ENCODE measurements at regions not wholly inside any gene's neighbourhood (a gene's known extent, or its start where the extent isn't known, plus 50 kb on each side); places are given as distances from the start of the nearest gene placed in this dataset.

DNA sequence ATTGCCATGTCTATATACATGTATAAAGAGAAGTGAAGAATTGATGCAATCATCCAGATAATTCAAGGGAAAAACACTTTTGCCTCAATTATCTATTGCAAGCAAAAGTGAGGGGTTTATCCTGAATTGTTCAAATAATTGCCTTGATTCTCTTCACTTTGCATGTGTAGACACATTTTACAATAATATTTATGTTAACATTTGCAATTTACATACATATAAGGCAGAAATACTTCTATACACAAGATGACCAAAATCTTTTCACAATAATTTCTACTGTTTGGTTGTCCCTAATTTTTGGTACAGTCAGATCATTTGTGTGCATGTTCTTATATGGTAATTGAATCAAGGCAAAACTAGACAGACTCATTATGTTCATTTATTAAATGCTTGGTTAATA is 285.3 kb upstream of the TMEM161B start:
- in situ Hi-C loops (cut with HindIII; ENCODE audit: low pct_ligation_motif_present, low sequenced_read_pairs) = no loop called here
- no peaks in the 10 kb centered on the region for H3K36me3 ChIP-seq (replicated peaks)
- TF ChIP-seq, protein P1, sequence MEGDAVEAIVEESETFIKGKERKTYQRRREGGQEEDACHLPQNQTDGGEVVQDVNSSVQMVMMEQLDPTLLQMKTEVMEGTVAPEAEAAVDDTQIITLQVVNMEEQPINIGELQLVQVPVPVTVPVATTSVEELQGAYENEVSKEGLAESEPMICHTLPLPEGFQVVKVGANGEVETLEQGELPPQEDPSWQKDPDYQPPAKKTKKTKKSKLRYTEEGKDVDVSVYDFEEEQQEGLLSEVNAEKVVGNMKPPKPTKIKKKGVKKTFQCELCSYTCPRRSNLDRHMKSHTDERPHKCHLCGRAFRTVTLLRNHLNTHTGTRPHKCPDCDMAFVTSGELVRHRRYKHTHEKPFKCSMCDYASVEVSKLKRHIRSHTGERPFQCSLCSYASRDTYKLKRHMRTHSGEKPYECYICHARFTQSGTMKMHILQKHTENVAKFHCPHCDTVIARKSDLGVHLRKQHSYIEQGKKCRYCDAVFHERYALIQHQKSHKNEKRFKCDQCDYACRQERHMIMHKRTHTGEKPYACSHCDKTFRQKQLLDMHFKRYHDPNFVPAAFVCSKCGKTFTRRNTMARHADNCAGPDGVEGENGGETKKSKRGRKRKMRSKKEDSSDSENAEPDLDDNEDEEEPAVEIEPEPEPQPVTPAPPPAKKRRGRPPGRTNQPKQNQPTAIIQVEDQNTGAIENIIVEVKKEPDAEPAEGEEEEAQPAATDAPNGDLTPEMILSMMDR (IDR thresholded peaks at IDR 0.05; ENCODE audit: low read depth, low read length, missing control alignments) = no peak
- H3K4me3 ChIP-seq (ENCODE audit: low read depth, low read length) = no peak overlapping the region
- H3K27me3 ChIP-seq (replicated peaks) = no peaks in the 10 kb centered on the region
- no peak overlapping the region for H3K27ac ChIP-seq
- DNase-seq = no peak

DNA sequence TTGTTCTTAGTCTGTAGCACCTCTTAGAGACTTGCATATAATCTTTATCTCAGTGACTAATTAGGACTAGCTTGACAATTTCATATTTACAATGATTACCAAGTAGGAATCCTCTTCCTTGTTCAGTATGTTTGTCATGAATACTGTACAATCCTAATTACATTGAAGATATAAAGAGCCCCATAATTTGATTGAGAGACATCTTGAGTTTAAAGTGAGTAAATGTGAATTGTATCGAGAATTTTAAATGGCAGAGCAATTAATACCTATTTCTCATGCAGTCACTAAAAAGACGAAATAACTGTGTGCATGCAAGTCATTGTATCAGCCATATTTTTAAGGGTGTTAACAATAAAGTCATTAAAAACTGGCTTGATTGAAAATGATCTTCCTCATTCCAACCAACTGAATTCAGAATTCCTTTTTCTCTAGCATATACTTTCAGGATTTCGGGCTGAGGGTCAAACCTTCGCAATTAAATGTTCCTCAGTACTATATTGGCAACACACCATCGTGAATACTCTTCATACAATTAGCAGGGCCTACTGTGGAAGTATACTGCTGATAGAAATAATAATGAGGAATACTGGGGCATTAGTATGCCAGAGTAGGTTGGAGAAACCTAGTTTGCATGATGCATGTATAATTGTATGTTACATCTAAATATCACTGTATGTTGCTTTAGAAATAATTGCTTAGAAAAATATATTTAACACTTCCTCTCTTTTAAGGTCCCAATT is 284.7 kb upstream of the TMEM161B start:
- in situ Hi-C loops (cut with HindIII; ENCODE audit: low pct_ligation_motif_present, low sequenced_read_pairs) = no loop called here
- no peak for DNase-seq
- TF ChIP-seq, protein P1 (IDR thresholded peaks at IDR 0.05; ENCODE audit: low read depth, low read length, missing control alignments) = no peak
- no peaks in the 10 kb centered on the region for H3K36me3 ChIP-seq (replicated peaks)
- no peaks in the 10 kb centered on the region for H3K27me3 ChIP-seq (replicated peaks)
- H3K27ac ChIP-seq = no peak overlapping the region
- H3K4me3 ChIP-seq (ENCODE audit: low read depth, low read length) = no peak overlapping the region

DNA sequence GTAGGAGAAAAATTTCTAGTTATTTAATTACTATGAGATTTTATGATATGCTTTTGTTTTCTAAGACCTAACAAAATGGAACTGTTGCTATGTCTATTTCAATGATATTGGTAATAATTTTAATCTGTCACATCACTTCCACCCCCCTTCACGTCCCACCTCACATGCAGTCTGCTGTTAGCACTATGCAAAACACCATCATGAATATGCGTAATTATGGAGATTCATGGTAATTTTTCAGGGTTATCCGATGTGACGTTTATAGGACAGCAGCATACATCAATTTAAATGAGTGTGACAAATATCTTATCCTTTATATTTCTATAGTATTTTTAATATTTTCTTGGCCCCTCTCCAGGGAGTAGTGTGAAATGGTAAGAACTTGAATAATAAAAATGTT is 283.8 kb upstream of the TMEM161B start:
- H3K27ac ChIP-seq = no peak overlapping the region
- no peak for DNase-seq
- in situ Hi-C loops (cut with HindIII; ENCODE audit: low pct_ligation_motif_present, low sequenced_read_pairs) = no loop called here
- H3K27me3 ChIP-seq (replicated peaks) = no peaks in the 10 kb centered on the region
- H3K4me3 ChIP-seq (ENCODE audit: low read depth, low read length) = no peak overlapping the region
- no peaks in the 10 kb centered on the region for H3K36me3 ChIP-seq (replicated peaks)
- TF ChIP-seq, protein P1 (IDR thresholded peaks at IDR 0.05; ENCODE audit: low read depth, low read length, missing control alignments) = no peak

GRCh38 chr5:88551724-88552345 is 283.2 kb upstream of the TMEM161B start:
- H3K27ac ChIP-seq = no peak overlapping the region
- in situ Hi-C loops (cut with HindIII; ENCODE audit: low pct_ligation_motif_present, low sequenced_read_pairs) = no loop called here
- TF ChIP-seq, protein P1 (IDR thresholded peaks at IDR 0.05; ENCODE audit: low read depth, low read length, missing control alignments) = no peak
- DNase-seq = no peak
- H3K4me3 ChIP-seq (ENCODE audit: low read depth, low read length) = no peak overlapping the region
- H3K27me3 ChIP-seq (replicated peaks) = no peaks in the 10 kb centered on the region
- H3K36me3 ChIP-seq (replicated peaks) = no peaks in the 10 kb centered on the region

DNA sequence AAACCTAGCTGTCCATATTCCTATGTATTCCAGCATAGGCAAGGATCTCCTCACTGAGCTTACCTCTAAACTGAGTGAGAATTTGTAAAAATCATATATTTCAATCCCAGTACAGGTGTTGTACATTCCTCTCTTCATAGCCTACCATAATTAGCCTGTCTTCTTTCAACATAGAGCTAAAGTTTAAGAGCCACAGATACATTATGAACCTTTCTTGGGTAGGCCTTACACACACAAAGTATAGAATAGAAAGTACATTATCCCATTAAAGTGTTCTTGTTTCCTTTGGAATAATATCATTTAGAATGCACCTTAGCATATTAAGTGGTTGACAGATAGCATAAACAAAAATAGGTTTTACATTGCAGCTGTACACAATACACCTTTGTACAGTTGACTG is 282.1 kb upstream of the TMEM161B start:
- in situ Hi-C loops (cut with HindIII; ENCODE audit: low pct_ligation_motif_present, low sequenced_read_pairs) = no loop called here
- H3K27ac ChIP-seq = no peak overlapping the region

More for the DNA sequence above, 282.1 kb upstream of the TMEM161B start:
- Histone ChIP-seq H3K4me3 (ENCODE audit: low read depth, low read length) (no peak overlapping the region), H3K36me3 (replicated peaks) (no peaks in the 10 kb centered on the region), H3K27me3 (replicated peaks) (no peaks in the 10 kb centered on the region)
- DNase-seq = no peak
- TF ChIP-seq, protein P1 (IDR thresholded peaks at IDR 0.05; ENCODE audit: low read depth, low read length, missing control alignments) = no peak

Measured in brain microvascular endothelial cell (primary cell).